GM23248 (cell line): ENCODE measurements at regions not wholly inside any gene's neighbourhood (a gene's known extent, or its start where the extent isn't known, plus 50 kb on each side); places are given as distances from the start of the nearest gene placed in this dataset.

Experiments
- DNase-seq: peaks from one replicate; pipeline ENCODE4 v3.0.0-alpha.2; 2015
- H2AFZ ChIP-seq: fragments of 200-600 bp; sonication (generic); 2 replicates; pipeline ENCODE4 v1.6.1; 2016; ENCODE audit warnings: antibody characterized with exemption
- H3F3A ChIP-seq: fragments of 200-600 bp; sonication (generic); 2 replicates; pipeline ENCODE4 v1.6.1; 2016; ENCODE audit warnings: mild to moderate bottlenecking, antibody characterized with exemption, mixed run types; ENCODE audit not compliant: insufficient read depth
- H3K27ac ChIP-seq: fragments of 200-600 bp; sonication (generic); 2 replicates; pipeline ENCODE4 v1.5.1; 2016; ENCODE audit warnings: mild to moderate bottlenecking
- H3K27me3 ChIP-seq: fragments of 200-600 bp; sonication (generic); replicated peaks from 2 replicates; pipeline ENCODE4 v1.6.1; 2016; ENCODE audit warnings: mild to moderate bottlenecking; ENCODE audit not compliant: insufficient read depth
- H3K36me3 ChIP-seq: fragments of 200-600 bp; sonication (generic); 2 replicates; pipeline ENCODE4 v1.6.1; 2016; ENCODE audit warnings: low read depth, mild to moderate bottlenecking
- H3K4me1 ChIP-seq: fragments of 200-600 bp; sonication (generic); 2 replicates; pipeline ENCODE4 v1.6.1; 2016; ENCODE audit warnings: mild to moderate bottlenecking; ENCODE audit not compliant: insufficient read depth
- H3K4me2 ChIP-seq: fragments of 200-600 bp; sonication (generic); one replicate; pipeline ENCODE4 v1.6.1; 2016; ENCODE audit warnings: mild to moderate bottlenecking; ENCODE audit not compliant: unreplicated experiment
- H3K4me3 ChIP-seq: fragments of 200-600 bp; sonication (generic); 2 replicates; pipeline ENCODE4 v1.5.1; 2016; ENCODE audit warnings: mild to moderate bottlenecking
- H3K79me2 ChIP-seq: fragments of 200-600 bp; sonication (generic); 2 replicates; pipeline ENCODE4 v1.6.1; 2016; ENCODE audit warnings: mild to moderate bottlenecking; ENCODE audit not compliant: insufficient read depth
- H3K9ac ChIP-seq: fragments of 200-600 bp; sonication (generic); 2 replicates; pipeline ENCODE4 v1.6.1; 2016; ENCODE audit warnings: mild to moderate bottlenecking
- H3K9me2 ChIP-seq: fragments of 200-600 bp; sonication (generic); 2 replicates; pipeline ENCODE4 v1.6.1; 2016; ENCODE audit warnings: mixed run types, mild to moderate bottlenecking, moderate library complexity; ENCODE audit not compliant: insufficient read depth
- H3K9me3 ChIP-seq: fragments of 200-600 bp; sonication (generic); one replicate; pipeline ENCODE4 v1.6.1; 2017; ENCODE audit warnings: low read depth
- H4K20me1 ChIP-seq: fragments of 200-600 bp; sonication (generic); 2 replicates; pipeline ENCODE4 v1.6.0; 2016; ENCODE audit not compliant: insufficient read depth
- EZH2 ChIP-seq: fragments of 200-600 bp; sonication (generic); IDR thresholded peaks from 2 replicates; pipeline ENCODE4 v1.6.1; 2018; ENCODE audit warnings: antibody characterized with exemption, mild to moderate bottlenecking; ENCODE audit not compliant: insufficient read depth, poor library complexity, severe bottlenecking
- EZH2phosphoT487 ChIP-seq: fragments of 200-600 bp; sonication (generic); IDR thresholded peaks from 2 replicates; pipeline ENCODE4 v1.6.1; 2018; ENCODE audit warnings: antibody characterized with exemption, moderate library complexity, mild to moderate bottlenecking, low read depth; ENCODE audit not compliant: insufficient read depth
- WGBS, 2 experiments: methylation state at CpG; one replicate each; pipeline ENCODE4 v1.1.6; 2015 to 2017; ENCODE audit warnings: low lambda C conversion rate in 2 of 2, low coverage in 1 of 2; ENCODE audit errors: missing lambda C conversion rate in 2 of 2; 5-methylcytosine and 5-hydroxymethylcytosine counted together
- in situ Hi-C: fragments of 300-500 bp; cut with MboI; formaldehyde crosslinking; loops from 2 replicates; pipeline ENCODE4 v1.15.0; 2020

- TF ChIP-seq EZH2, result no peak
- no peak for TF ChIP-seq EZH2phosphoT487
- WGBS, 2 experiments, result 67 to 83% methylated on average over 3 of the region's 3 CpGs
- H3K4me3 ChIP-seq, result no peak overlapping the region
- no peak overlapping the region for H3K9ac ChIP-seq
- no peaks in the 10 kb centered on the region for H3K36me3 ChIP-seq
- no peaks in the 10 kb centered on the region for H3K27me3 ChIP-seq
- H3K4me1 ChIP-seq, result peaks cover 6% of the 10 kb centered on the region; the same call in 1 of the 2 replicates
- no peaks in the 10 kb centered on the region for H3K79me2 ChIP-seq
- no peaks in the 10 kb centered on the region for H4K20me1 ChIP-seq
- H3K4me2 ChIP-seq, result no peak overlapping the region
- H3K9me2 ChIP-seq, result no peaks in the 10 kb centered on the region
- in situ Hi-C loops, result no loop called here
- DNase-seq, result no peak
- H3F3A ChIP-seq, result no peaks in the 10 kb centered on the region
- H3K9me3 ChIP-seq, result no peaks in the 10 kb centered on the region
- no peak overlapping the region for H2AFZ ChIP-seq
- no peak overlapping the region for H3K27ac ChIP-seq
Measured at GRCh38 chr4:106603471-106603870, 234.9 kb upstream of the GIMD1 start.

- H3K79me2 ChIP-seq, result no peaks in the 10 kb centered on the region
- H3K4me3 ChIP-seq, result no peak overlapping the region
- WGBS, 2 experiments, result 92 to 97% methylated on average over 2 of the region's 2 CpGs
- H3K4me1 ChIP-seq, result peaks cover 6% of the 10 kb centered on the region; the same call in 1 of the 2 replicates
- H3K9ac ChIP-seq, result no peak overlapping the region
- H3K27me3 ChIP-seq, result no peaks in the 10 kb centered on the region
- in situ Hi-C loops, result no loop called here
- H3K9me3 ChIP-seq, result no peaks in the 10 kb centered on the region
- H4K20me1 ChIP-seq, result no peaks in the 10 kb centered on the region
- no peaks in the 10 kb centered on the region for H3K9me2 ChIP-seq
- H3K36me3 ChIP-seq, result no peaks in the 10 kb centered on the region
- no peak for TF ChIP-seq EZH2phosphoT487
- no peak for TF ChIP-seq EZH2
- no peak for DNase-seq
- H3F3A ChIP-seq, result no peaks in the 10 kb centered on the region
- H3K4me2 ChIP-seq, result no peak overlapping the region
- H2AFZ ChIP-seq, result no peak overlapping the region
- no peak overlapping the region for H3K27ac ChIP-seq
Measured at GRCh38 chr4:106602711-106603110, 234.1 kb upstream of the GIMD1 start.

- Histone ChIP-seq H3K27me3 (no peaks in the 10 kb centered on the region), H3K27ac (no peak overlapping the region), H3K9ac (no peak overlapping the region), H3F3A (no peaks in the 10 kb centered on the region), H3K4me1 (peaks cover 6% of the 10 kb centered on the region; the same call in 1 of the 2 replicates), H4K20me1 (no peaks in the 10 kb centered on the region), H3K79me2 (no peaks in the 10 kb centered on the region), H3K9me2 (no peaks in the 10 kb centered on the region), H2AFZ (no peak overlapping the region), H3K36me3 (no peaks in the 10 kb centered on the region), H3K4me2 (peak overlapping the region; percentile 7), H3K4me3 (no peak overlapping the region), H3K9me3 (no peaks in the 10 kb centered on the region)
- no peak for DNase-seq
- no peak for TF ChIP-seq EZH2phosphoT487
- no peak for TF ChIP-seq EZH2
- in situ Hi-C loops, result no loop called here
- WGBS, 2 experiments, result 95 to 100% methylated on average over 1 of the region's 1 CpG
Measured at GRCh38 chr4:106601519-106601918, 232.9 kb upstream of the GIMD1 start.

- Histone ChIP-seq H3K4me3 (no peak overlapping the region), H2AFZ (no peak overlapping the region), H3K4me1 (no peaks in the 10 kb centered on the region), H3K36me3 (no peaks in the 10 kb centered on the region), H3F3A (no peaks in the 10 kb centered on the region), H3K4me2 (no peak overlapping the region), H3K9ac (no peak overlapping the region), H3K79me2 (no peaks in the 10 kb centered on the region), H3K27ac (no peak overlapping the region), H3K9me2 (no peaks in the 10 kb centered on the region), H3K9me3 (no peaks in the 10 kb centered on the region), H4K20me1 (no peaks in the 10 kb centered on the region), H3K27me3 (no peaks in the 10 kb centered on the region)
- WGBS, 2 experiments, result 82 to 100% methylated on average over 1 of the region's 1 CpG
- in situ Hi-C loops, result no loop called here
- no peak for TF ChIP-seq EZH2phosphoT487
- TF ChIP-seq EZH2, result no peak
- DNase-seq, result no peak
Measured at GRCh38 chr4:106595906-106596305, 227.3 kb upstream of the GIMD1 start.

GRCh38 chr4:106594291-106594952 lies 225.8 kb upstream of the GIMD1 start:
- DNase-seq, result peak; percentile 48
- Histone ChIP-seq H3K4me3 (no peak overlapping the region), H4K20me1 (no peaks in the 10 kb centered on the region), H3K36me3 (no peaks in the 10 kb centered on the region), H2AFZ (no peak overlapping the region), H3K9me3 (no peaks in the 10 kb centered on the region), H3K9ac (no peak overlapping the region), H3F3A (no peaks in the 10 kb centered on the region), H3K79me2 (no peaks in the 10 kb centered on the region), H3K4me1 (no peaks in the 10 kb centered on the region), H3K9me2 (no peaks in the 10 kb centered on the region), H3K27me3 (no peaks in the 10 kb centered on the region), H3K27ac (no peak overlapping the region), H3K4me2 (no peak overlapping the region)
- in situ Hi-C loops, result no loop called here
- TF ChIP-seq EZH2phosphoT487 (no peak), EZH2 (no peak)
